GM12892 (cell line): ENCODE measurements at regions not wholly inside any gene's neighbourhood (a gene's known extent, or its start where the extent isn't known, plus 50 kb on each side); places are given as distances from the start of the nearest gene placed in this dataset.

Experiments
- POLR2A ChIP-seq: IDR thresholded peaks from 2 replicates; pipeline ENCODE4 v1.6.1; 2011; ENCODE audit warnings: low read depth, low read length, control low read depth
- POLR2AphosphoS5 ChIP-seq: IDR thresholded peaks from 2 replicates; pipeline ENCODE4 v1.6.1; 2011; ENCODE audit warnings: low read depth, low read length, control low read depth

- TF ChIP-seq POLR2A (no peak), POLR2AphosphoS5 (no peak)
Measured at GRCh38 chr5:120345947-120346346, 118.2 kb upstream of the PRR16 start.
